HG02870 (cell line): ENCODE measurements at regions not wholly inside any gene's neighbourhood (a gene's known extent, or its start where the extent isn't known, plus 50 kb on each side); places are given as distances from the start of the nearest gene placed in this dataset.
"Not testable (repeated sequence)": the region's sequence is repeated elsewhere in the genome, so short reads cannot be mapped to it uniquely, and the experiment has no call there.

Source experiments
- ATAC-seq: cut with Tn5 transposase; IDR thresholded peaks from one replicate; pipeline ENCODE4 v1.9.1; 2021; ENCODE audit warnings: mild to moderate bottlenecking, moderate library complexity; ENCODE audit not compliant: unreplicated experiment

DNA sequence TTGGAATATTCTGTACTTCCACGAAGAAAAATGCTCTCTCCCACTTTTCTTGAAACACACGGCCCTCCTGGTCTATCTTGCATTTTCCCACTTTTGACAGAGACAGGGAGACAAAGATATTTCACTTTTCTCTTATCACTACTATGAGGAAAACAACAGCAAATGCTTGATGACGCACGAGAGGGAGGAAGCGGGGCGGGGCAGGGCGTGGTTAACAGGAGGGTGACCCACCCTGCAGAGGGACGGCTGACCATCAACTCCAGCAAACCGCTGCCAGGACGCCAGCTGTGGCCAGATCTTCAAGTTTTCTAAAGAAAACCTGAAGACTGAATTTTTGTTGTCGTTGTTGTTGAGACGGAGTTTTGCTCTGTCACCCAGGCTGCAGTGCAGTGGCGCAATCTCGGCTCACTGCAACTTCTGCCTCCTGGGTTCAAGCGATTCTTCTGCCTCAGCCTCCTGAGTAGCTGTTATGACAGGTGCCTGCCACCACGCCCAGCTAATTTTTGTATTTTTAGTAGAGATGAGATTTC is 63.8 kb downstream of the NSUN5 start:
- ATAC-seq: not testable (repeated sequence)

DNA sequence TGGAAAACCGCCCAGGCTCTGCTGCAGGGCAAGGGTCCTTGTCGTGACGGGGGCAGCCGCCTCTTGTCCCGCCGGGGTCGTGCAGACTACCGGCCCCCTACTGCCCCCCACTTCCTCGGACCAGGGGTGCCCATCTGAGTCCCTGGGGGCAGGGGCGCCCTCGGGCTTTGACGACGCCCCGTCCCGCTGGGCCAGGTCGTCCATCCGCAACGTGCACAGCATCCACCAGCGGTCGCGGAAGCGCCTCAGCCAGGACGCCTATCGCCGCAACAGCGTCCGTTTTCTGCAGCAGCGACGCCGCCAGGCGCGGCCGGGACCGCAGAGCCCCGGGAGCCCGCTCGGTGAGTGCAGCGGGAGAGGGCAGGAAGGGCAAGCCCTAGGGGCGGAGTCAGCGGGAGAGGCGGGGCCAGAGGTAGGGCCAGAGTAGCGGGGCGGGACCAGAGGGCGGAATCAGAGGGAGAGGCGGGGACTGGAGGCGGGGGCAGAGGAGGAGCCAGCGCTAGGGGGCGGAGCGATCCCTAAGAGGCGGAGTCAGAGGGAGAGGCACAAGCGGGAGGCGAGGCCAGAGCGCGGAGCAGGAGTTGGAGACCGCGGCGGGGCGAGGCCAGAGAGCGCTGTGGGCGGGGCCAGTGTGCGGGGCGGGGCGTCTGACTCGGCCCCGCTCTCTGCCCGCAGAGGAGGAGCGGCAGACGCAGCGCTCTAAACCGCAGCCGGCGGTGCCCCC is 73.5 kb downstream of the NSUN5 start:
- peak; percentile 93 for ATAC-seq

DNA sequence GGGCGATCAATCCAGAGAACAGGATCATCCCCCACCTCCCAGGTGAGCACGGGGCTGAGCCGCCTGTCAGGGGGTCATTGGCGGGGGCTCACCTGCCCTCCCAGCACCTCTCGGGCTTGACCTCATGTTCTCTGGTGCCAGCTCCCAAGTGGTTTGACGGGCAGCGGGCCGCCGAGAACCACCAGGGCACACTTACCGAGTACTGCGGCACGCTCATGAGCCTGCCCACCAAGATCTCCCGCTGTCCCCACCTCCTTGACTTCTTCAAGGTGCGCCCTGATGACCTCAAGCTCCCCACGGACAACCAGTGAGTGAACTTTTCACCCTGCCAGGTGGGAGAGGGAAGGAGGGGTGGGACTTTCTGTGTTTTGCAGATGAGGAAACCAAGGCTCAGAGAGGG is 82.9 kb downstream of the NSUN5 start:
- ATAC-seq: not testable (repeated sequence)

DNA sequence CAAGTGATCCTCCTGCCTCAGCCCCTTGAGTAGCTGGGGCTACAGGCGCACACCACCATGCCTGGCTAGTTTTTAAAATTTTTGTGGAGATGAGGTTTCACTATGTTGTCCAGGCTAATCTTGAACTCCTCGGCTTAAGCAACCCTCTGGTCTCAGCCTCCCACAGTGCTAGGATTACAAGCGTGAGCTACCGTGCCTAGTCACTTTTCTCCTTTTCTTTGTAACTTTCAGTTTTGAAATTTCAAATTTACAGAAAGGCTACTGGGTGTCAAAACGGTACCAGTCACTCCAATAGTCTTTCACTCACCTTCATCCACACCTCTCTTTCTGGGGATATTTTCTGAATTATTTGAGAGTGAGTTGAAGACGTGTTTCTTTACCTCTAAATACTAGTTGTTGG is 86.9 kb downstream of the NSUN5 start:
- peak; percentile 54 for ATAC-seq

DNA sequence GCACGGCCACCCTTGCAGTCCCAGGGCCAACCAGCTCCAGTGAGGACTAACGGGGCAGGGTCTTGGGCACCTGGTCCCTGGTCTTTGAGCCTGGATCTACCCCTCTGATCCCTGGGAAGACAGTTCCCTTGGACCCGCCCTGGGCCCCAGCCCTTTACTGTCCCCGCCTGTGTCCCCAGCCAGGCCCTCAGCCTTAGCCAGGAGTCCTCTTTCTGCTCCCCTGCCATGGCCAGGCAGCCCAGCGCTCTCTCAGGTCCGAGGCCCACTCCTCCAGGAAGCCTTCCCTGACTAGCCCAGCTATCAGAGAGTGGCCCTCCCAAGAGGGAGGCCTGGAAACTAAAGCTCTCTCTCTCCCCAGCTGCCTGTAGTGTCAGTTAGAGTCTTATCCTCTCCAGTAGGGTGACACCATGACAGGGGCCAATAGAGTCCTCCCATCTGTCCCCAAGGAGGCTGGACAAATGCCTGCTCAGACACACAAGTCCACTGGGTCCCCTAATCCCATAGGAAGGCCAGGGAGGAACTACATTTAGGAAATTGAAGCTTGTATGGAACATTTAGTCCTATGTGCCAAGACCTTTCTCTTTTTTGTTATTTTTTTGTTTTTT is 87.8 kb downstream of the NSUN5 start:
- ATAC-seq: peak; percentile 29

DNA sequence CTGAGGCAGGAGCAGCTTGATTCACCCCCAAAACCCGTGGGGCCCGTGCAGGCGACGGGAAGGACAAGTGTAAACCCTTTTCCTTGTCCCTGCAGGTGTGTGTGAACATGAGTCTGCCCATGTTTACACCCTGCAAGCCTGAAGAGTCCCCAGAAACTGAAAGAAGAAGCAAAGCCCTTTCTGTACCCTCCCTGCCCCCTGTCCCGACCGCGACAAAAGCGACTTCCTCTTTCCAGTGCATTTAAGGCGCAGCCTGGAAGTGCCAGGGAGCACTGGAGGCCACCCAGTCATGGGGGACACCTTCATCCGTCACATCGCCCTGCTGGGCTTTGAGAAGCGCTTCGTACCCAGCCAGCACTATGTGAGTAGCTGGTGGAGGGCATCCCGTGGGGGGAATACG is 88.3 kb downstream of the NSUN5 start:
- ATAC-seq: peak; percentile 56

DNA sequence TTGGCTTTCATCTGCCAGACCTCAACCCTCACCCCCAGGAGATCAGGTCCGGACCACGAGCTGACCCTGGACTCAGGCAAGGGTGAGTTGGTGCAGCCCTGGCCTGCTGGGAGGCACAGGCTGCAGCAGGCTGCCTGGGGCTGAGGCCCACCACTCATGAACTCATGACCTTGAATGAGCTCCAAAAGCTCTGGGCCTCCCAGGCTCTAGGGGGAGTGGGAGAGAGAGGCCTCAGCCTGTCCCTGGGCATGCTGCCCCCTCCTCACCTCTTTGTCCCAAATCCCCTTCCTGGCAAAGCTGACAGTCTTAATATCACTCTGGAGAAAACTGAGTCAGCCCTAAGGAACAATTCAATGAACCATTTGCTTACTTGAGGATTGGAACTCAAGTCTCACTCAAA is 89.8 kb downstream of the NSUN5 start:
- not testable (repeated sequence) for ATAC-seq

DNA sequence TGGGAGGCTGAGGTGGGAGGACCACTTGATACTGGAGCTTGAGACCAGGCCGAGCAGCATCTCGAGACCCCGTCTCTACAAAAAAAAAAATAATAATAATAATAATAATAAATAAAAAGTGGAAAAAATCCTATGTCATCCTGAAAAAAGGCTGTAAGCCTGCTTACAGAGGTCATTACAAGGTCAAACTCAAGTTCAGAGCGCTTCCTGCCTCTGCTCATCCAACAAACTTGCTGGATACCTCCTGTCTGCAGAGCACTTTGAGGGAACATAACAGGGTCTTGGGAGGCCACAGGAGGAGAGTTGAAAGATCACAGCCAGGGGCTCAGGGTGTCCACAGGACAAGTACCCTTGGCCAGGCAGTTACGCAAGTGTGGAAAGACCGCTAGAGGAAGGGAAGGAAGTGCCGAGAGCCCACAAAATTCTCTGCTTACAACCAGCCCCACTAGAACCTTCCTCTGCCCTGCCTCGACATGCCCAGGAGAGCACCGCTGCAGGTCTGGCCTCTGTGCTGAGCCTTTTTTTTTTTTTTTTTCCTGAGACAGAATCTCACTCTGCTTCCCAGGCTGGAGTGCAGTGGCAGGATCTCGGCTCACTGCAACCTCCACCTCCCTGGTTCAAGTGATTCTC is 92.5 kb downstream of the NSUN5 start:
- not testable (repeated sequence) for ATAC-seq

DNA sequence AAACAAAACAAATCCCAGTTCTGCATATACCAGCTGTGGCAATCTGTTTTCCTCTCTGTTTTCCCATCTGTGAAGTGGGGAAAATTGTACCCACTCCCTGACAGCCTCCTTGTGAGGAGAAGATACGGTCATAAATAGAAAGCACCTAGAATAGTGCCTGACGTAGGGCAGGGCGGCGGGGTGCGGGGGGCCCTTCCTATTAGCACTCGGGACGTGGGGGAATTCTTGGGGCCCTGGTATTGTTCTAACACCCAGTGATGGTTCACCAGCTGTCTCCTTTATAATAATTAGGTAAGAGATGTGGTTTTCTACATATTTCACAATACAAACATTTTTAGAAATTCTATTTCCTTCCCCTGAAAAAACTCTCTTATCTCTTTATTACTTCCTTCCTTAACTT is 93.4 kb downstream of the NSUN5 start:
- not testable (repeated sequence) for ATAC-seq

DNA sequence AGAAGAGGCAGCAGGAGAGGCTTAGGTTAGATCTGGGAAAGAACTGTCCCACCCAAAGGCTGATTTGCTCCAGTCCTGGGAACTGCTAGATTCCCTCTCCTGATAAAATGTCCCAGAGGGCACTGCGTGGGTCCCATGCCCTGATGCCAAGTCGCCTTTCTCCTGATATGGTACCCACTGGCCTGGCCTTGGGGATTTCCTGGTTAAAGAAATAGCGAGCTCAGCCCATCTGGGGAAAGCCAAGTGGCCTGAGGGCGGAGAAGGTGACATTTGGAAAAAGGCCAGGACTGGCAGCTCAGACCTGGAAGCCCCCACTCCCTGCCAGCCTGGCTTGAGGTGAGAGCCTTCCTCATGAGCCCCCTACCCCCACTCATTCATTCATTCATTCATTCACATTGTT is 94.2 kb downstream of the NSUN5 start:
- not testable (repeated sequence) for ATAC-seq

DNA sequence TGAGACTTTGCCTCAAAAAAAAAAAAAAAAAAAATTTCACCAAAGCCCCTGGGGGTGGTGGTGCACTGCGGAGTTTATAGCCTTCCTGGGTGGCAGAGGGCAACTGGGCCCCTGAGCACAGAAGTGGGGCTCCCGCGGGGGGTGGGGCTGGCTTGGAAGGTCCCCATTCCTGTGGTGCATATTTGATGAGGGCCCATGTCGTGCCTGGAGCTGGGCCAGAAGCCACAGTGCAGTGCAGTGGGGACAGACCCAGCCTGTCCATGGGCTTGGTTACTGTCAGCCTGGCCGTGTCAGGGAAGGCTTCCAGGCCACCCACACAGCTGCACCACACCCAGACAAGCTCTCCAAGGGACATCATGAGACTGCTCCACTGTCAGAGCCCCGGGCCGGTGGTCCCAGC is 95.5 kb downstream of the NSUN5 start:
- not testable (repeated sequence) for ATAC-seq

DNA sequence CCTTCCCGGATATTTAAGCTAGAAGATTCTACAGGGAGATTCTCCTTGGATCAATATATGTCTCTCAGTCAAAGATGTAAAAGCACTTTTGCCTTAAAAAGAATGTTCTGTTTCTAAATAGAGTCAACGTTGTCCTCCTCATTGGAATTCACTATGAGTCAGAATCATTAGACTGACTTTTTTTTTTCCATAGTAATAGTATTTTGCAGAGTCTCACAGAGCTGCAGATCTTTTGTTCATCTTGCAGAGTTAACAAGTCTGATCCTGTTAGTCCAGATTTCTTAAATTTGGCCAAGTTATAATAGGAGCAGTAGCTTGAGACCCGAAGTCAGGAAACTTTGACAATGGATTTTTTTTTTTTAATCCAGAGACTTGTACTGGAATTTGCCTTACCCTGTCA is 103.0 kb downstream of the NSUN5 start:
- ATAC-seq: not testable (repeated sequence)

DNA sequence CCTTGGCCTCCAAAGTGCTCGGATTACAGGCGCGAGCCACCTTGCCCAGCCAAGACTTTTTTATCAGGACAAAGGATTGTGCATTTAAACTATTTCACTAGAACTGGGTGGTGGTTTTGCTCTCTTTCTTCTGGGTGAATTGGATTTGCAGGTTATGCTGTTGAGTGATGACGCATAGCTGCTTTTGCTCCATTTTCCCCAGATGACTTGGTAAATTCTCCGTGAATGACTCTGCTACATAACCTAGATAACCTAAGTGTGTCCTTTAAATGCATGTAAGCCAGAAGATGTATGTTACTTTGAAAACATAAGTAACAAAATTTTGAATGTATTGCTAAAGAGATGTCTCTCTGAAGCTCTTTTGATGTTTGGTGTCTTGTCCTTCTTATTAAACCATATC is 103.7 kb downstream of the NSUN5 start:
- not testable (repeated sequence) for ATAC-seq

DNA sequence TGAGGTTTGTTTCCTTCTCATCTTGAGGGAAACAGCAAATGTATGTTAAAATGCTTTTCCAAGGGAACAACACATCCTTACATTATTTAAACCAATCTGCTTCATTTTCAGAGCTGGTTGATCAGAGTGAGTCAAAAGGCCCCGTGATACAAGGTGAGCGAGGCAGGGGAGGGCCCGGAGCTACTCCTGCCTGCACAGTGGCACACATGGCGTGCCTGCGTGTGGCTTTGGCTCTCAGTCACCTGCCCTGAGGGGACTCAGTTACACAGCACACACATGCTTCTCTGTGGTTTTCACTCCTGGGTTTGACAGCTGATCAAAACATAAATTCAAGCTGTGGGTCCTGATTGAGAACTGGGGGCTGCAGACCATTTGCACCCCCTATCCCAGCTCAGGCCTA is 105.3 kb downstream of the NSUN5 start:
- not testable (repeated sequence) for ATAC-seq

DNA sequence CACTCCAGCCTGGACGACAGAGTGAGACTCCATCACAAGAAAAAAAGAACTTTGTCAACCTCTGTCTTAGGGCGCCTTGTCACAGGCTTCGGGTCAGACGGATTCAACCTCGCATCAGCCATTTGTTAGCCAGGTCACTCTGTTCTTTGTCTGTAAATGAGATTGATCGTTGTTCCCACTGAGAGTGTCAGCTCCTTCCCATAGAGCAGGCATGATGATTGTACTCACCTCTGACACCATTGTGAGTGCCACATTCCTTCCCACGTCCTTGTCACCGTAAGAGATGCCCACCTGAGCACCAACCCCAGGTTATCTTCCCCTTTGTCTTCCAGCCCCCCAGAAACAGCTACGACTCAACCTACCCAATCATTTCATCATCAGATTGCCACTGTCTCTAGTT is 107.4 kb downstream of the NSUN5 start:
- ATAC-seq: not testable (repeated sequence)

DNA sequence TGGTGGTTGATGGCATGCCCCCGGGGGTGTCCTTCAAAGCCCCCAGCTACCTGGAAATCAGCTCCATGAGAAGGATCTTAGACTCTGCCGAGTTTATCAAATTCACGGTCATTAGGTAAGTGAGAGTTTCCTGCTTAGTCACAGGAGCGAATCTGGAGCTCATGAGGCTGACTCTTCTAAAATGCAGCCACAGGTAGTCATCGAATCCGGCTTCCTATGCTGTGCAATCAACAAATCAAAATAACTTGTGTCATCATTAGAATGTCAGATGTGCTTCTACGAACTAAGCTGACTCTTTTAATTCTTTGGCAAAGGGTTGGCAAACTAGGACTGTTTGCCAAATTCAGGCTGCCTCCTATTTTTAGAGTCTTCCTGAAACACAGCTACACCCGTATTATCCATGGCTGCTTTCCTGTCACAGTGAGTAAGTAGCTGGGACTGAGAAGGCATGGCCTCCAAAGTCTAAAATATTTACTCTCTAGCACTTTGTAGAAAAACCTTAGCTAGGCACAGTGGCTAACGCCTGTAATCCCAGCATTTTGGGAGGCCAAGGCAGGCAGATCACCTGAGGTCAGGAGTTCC is 108.0 kb downstream of the NSUN5 start:
- not testable (repeated sequence) for ATAC-seq

DNA sequence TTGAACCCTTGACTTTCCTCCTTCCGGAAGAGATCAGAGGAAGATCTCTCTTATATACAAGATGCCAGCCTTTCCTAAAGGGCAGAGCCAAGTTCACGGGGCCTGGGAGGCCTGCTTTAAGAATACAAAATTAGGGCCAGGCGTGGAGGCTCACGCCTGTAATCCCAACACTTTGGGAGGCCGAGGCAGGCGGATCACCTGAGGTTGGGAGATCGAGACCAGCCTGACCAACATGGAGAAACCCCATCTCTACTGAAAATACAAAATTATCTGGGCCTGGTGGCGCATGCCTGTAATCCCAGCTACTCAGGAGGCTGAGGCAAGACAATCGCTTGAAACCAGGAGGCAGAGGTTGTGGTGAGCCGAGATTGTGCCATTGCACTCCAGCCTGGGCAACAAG is 108.2 kb upstream of the SPDYE9 start:
- ATAC-seq: not testable (repeated sequence)

DNA sequence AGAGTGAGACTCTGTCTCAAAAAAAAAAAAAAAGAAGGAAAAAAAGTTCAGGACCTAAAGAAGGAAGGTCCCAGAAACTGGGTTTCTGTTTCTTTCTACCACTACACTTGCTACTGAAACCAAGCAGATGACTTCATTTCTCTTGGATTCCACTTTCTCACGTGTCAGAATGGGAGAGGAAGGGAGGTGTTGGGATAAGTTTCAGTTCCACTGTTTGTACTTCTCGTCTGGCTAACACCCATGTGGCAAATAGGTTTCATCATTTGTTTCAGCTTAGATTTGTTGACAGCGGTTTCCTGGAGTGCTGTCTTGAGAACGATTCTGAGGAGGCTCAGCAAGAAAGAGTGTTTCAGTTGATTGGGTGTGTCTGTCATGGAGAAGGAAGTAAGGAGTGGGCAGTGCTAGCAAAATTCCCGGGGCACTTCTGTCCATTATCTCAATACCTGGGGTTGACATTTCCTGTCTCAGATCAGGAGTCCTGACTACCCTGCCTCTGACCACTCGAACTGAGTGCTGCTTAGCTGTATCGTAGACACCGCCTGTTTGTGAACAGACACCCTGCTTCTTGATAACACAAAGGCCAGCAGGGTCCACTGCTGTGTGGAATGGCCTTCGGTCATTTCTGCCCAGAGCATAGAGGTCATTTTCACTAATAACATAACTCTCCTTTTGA is 104.8 kb upstream of the SPDYE9 start:
- not testable (repeated sequence) for ATAC-seq

DNA sequence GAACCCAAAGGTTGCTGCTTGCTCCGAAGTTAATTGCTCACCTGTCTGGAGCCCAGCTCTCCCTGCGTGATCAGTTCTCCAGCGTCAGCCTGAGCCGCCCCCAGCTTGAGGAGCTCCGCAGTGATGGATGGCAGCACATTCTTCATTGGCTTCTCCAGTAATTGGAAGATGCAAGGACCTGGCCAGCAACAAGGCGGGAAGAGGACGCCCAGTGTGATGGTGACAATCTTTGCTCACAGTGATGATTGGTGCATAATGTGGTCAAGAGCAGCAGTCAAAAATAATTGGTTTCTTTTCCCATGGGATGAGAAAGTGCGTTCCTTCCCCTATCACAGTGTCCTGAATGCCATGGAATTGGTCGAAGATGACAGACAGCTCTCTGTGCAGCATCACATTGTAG is 102.4 kb upstream of the SPDYE9 start:
- ATAC-seq: not testable (repeated sequence)

DNA sequence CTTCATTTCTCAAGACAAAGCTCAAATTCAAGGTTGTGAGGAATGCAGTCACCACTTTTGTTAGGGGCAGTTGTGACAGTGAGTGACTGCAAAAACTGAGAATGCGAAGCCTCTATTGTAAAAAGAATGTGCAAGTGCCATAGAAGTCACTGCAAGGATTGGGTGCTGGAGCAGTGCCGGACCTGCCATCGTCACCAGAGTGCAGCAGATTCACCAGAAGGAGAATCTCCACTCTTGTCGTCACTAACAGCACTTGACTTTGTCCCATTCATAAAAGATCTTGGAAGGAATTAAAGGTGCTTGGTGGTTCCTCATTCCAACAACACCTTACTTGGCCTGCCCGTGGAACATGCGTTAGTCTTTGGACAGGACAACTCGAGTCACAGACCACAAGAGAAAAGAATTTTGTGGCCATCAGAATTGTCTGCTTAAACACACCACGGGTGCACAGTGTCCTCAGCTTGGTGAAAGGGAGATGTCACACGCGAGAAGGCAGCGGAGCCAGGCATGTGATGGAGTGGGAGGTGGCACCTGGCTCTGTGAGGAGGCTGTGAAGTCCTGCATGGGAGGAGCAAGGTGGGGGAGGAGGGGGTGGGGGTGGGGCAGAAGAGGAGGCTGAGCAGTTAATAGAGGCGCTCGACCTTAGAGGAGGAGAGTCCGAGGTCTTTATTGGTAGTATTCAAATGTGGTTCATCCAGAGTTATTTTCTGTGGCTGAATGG is 100.9 kb upstream of the SPDYE9 start:
- ATAC-seq: not testable (repeated sequence)
